Limb (tissue), 2 donors: ENCODE measurements at regions not wholly inside any gene's neighbourhood (a gene's known extent, or its start where the extent isn't known, plus 50 kb on each side); places are given as distances from the start of the nearest gene placed in this dataset.

Experiments used
- DNase-seq, 2 donors: peaks; one replicate each; pipeline ENCODE4 v3.0.0-alpha.2; 2016; ENCODE audit errors: extremely low spot score in 2 of 2

DNA sequence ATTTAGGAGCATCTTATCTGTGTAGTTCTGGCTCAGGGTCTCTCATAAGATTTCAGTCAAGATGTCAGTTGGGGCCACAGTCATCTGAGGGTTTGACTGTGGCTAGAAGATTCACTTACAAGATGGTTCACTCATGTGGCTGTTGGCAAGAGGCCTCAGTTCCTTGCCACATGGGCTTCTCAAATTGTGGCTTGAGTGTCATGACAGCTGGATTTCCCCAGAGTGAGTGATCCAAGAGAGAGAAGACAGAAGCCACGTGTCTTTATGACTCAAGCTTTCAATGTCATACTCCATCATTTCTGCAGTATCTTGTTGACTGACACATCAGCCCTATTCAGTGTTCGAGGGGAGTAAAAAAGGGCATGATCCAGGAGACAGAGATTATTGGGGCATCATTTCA is 131.3 kb upstream of the AP1S2 start:
- no peak for DNase-seq

DNA sequence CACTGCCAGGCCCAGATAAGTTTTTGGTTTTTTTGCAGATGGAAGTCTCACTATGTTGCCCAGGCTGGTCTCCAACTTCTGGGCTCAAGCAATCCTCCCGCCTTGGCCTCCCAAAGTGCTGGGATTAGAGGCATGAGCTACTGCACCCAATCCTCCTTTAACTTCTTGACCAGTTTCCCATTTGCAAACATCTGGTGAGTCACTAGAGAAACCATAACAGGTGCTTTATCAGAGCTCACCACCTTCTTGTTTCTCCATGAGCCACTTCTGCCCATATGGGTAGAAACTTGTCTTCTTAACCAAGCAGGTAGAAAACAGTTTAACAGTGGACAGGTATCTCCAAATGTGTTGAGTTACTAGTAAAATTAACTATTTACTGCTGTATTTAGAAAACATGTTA is 128.4 kb upstream of the AP1S2 start:
- DNase-seq = no peak

DNA sequence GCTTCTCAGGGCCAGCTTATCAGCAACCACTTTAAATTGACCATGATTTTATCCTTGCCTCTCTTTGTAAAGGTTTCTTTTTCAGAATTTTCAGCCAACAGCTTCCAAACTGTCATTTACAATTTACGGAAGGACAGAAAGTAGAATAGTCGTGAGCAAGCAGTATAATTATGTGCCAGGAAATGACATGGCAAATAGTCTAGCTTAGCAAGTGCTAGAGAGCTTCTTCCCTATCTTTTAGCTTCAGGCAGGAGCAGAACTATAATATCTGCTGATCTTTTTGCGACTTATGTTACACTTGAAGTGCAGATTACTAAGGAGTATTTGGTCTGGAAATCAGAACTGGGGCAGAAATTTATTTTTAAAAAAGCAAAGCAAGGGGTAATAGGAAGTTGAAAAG is 123.0 kb upstream of the AP1S2 start:
- no peak for DNase-seq

DNA sequence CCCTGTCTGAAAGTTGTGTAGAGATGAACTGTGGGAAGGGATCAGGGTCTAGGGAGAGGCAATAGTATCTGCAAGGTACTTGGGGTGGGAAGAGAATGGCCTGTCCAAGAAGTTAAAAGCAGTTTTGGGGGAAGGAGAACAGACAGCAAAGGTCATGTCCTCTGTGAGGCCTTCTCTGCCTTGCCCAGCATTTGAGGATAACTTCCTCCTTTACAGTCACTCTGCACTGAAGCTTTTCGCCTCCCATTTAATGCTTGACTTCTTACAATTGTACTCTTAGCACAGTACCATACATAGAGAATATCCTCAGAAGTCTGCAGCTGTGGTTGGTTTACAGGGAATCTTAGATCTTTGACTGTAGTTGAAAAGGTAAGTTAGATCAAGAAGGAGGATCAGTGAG is 121.8 kb upstream of the AP1S2 start:
- DNase-seq = no peak

DNA sequence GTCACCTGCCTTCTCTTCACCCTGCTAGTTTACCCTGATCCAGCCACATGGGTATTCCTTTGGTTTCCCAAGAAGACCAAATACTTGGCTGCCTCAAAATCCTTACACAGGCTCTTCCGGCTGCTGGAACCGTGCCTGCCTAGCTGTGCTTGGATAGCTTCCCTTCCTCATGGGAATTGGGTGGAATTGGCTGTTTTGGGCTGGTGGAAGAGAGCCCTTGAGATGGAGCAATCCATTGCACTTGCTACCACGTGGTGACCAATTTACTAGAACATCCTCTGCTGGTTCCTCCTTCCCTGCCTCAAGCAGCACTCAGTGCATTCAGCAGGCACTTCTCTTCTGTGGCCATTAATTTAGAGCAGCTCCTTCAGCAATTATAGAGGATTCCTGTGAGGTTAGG is 119.3 kb upstream of the AP1S2 start:
- no peak for DNase-seq

DNA sequence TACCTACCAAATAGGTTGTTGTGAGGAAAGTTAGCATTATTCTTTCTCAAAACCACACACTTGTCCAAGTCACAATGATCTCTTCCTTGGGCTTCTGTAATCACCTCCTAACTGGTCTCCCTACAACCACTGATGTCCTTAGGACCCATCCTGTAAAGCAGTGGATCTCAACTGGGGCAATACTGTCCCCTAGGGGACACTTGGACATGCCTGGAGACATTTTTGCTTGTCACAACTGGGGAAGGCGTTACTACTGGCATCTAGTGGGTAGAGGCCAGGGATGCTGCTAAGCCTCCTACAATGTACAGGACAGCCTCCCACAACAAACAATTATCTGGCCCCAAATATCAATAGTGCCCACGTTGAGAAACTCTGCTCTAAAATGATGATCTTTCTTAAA is 118.7 kb upstream of the AP1S2 start:
- no peak for DNase-seq

DNA sequence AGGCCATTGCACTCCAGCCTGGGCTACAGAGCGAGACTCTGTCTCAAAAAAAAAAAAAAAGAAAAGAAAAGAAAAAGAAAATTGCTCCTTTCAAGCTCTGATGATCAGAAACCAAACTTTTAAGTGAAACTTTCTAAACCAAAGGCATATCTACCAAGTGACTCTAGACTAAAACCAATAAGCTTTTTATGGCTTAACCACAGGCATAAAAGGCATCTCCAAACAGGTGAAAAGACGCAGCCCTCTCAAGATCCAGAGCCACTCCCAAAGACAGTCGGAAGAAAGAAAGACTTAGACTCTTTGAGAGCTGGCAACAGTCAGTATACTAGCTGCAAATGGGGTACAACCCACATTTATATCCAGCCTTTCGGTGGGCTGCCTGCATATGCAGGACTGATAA is 117.1 kb upstream of the AP1S2 start:
- DNase-seq = no peak

DNA sequence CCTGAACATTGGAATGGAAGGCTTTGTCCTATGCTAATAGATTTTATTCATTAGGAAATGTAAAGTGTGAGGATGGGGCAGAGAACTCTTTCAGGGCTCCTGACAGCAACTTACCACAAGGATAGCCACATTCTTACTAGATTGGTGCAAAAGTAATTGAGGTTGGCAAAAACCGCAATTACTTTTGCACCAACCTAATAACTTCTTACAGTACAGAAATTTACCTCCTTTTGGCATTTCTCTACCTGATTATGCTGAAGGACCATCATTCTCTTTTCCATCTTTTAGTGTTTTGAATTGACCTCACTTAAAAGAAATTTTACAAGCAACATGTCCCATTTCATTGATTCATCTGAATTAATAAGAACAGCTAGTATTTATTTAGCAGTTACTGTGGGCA is 109.2 kb upstream of the AP1S2 start:
- no peak for DNase-seq

DNA sequence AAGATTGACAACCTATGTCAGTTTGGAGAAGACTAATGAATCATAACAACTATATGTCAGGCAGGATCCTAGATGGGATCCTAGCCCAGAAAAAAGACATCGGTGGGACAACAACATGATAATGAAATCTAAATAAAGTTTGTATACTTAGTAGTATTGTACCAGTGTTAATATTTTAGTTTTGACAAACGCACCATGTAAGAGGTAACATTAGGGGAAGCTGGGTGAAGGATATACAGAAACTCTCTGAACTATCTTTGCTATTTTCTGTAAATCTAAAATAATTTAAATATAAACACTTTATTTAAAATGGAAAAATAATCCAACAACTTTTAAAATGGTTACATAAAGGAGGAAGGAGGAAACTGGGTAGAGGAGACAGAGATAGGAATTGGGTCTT is 105.6 kb upstream of the AP1S2 start:
- no peak for DNase-seq

DNA sequence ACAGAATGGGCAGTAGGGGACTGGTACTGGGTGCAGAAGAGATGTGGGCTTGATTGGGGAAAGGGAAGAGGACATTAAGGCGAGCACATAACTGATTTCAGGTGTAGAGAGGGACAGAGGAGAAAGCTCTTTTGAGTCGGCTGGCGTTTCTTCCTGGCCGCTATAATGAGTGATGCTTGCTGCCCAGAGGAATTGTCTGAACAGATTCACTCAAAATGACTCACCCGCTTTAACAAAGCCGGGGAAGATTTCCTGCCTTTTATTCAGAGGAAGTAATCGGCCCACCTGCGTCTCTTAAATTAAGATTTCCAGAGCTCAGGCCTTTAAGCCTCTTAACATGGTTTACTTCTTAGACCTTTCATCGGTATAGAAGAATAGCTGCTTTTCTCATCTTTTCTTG is 102.1 kb upstream of the AP1S2 start:
- DNase-seq = no peak

DNA sequence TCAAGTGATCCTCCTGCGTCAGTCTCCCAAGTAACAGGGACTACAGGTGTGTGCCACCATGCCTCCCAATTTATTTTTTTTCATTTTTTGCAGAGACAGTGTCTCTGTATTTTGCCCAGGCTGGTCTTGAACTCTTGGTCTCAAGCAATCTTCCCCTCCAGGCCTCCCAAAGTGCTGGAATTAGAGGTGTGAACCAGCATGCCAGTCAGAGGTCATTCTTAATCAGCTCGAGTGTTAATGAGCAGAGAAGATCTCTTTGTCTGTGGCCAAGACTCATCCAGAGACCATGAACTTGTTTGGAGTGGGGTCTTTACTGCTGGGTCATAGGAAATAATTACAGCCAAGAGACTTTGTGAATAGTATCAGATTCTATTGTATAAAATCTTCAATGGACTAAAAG is 99.2 kb upstream of the AP1S2 start:
- no peak for DNase-seq

DNA sequence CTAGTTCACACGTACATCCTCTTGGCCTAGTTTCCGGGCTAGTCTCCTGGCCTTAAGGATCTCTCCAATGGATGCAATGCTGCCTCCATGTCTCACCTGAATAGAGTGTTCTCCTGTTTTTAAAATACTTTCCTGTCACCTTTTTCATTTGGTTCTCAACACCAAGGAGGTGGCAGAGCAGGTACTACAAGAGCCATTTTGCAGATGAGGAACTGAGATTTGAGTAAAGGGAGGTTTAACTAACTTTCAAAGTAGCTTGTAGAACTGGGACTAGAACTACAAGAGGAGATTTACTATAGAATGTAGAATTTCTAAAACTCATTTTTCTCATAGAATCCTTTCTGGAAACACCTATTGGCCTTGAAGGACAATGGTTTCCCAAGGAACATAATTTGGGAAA is 97.6 kb upstream of the AP1S2 start:
- DNase-seq = no peak

DNA sequence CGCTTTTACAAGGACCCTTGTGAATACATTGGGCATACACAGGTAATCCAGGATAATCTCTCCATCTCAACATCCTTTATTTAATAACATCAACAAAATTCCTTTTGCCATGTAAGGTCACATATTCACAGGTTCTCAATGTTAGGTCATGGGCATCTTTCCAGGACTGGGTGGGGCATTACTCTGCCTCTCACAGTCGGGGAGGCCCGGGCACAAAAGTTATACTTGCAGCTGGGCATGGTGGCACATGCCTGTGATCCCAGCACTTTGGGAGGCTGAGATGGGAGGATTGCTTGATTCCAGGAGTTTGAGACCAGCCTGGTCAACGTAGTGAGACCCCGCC is 93.7 kb upstream of the AP1S2 start:
- DNase-seq = no peak

DNA sequence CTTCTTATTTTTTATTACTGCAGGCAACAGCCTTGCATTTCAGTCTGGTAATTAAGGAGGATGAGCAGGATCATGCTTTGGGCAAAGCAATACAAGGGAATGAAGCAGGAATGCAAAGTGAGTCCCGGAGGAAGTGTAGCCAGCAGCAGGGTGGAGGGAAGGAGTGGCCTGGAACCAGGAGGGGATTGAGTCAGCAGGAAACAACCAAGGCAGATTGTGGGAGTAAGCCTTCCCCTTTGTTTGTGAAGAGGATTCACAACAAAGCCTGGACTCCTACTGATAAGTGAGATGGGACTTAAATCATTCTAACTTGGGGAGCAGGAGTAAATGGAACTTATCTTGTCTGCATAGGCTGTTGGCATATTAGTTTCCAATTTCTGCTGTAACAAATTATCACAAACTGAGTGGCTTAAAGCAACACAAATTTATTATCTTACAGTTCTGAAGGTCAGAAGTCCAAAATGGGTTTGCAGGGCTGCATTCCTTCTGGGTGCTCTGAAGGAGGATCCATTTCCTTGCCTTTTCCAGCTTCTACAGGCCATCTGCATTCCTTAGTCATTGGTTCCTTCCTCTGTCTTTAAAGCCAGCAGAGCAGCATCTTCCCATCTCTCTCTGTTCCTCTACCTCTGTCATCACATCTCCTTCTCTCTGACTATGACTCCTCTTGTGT is 93.2 kb upstream of the AP1S2 start:
- DNase-seq = no peak

DNA sequence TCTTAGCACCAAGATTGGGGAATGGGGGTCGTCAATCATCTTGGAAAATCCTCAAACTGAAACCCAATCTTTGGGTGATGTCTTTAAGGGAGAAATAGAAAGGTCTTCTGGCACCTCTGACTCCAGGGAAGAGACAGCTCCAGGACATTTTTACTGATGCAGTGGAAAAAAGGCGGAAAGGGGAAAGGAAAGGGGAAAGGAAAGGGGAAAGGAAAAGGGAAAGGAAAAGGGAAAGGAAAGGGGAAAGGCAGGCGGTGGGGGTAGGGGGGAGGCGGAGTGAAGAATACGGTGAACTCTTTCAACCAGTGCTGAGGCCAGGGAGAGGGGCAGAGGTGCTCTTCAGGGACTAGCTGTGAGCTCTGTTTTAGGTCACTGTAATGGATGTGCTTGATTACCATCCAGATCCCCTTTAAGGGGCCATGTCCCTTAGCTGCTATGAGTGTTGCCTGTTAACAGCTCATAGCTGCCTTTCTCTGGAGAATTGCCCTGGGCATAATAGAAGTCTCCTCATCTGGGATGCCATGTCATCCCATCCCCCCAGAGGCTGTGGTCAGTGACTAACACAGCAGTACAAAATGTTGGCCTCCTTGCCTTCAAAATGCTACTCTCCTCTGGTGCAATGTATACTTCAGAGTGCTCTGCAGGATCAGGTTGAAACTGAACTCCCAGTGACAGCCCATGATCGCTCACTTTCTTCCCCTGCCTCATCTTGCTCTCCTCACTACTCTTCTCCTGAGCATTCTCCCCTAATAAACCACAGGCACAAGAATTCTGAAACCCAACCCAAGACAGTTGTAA is 92.4 kb upstream of the AP1S2 start:
- no peak for DNase-seq

DNA sequence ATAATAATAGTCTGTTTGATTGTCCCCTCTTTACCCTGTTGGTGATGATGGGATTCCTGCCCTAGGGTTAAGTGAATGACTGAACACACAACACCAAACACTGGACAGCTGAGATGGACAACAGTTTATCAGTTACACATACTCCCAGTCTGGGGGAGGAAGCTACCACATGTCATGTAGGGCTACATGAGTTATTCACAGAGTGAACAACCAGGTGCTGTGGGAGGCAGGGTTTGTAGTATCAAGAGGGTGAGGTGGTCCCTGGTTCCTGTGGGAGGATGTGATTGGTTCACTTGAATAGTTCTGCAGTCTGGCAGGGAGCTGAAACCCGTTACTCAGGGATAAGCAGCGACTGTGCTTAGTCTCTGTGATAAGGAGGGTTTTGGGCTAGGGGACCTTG is 88.8 kb upstream of the AP1S2 start:
- DNase-seq = no peak

DNA sequence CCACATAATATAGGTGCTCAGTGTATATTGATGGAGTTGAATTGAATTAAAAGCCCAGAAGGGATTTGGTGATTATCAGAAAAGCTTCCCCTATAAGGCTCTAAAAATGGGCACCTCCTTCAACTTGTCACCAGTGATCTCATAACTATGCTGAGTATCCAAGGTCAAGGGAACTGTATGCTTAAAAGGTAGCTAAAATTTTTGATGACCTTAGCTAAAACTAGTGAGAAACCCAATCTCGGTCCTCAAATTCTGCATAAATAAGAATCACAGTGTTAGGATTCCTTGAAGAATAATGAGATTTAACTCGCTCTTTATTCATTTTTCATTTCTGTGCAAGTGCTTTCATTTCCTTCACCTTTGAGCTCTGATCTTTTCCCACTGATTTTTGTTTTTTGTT is 87.7 kb upstream of the AP1S2 start:
- no peak for DNase-seq

DNA sequence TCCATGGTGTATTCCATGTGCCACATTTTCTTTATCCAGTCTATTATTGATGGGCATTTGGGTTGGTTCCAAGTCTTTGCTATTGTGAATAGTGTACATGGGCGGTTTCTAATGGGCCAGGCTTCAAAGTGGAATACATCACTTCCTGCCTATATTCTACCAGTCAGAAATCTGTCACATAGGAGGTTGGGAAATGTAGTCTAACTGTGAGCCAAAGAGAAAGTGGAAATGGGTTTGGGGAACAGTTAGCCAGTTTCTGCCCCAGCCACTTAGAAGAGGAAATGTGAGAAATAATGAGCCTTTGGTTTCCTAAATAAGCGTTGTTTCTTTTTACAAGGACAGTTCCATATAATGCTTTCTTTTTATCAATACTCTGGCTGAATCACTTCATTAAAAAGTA is 85.1 kb upstream of the AP1S2 start:
- DNase-seq = no peak

DNA sequence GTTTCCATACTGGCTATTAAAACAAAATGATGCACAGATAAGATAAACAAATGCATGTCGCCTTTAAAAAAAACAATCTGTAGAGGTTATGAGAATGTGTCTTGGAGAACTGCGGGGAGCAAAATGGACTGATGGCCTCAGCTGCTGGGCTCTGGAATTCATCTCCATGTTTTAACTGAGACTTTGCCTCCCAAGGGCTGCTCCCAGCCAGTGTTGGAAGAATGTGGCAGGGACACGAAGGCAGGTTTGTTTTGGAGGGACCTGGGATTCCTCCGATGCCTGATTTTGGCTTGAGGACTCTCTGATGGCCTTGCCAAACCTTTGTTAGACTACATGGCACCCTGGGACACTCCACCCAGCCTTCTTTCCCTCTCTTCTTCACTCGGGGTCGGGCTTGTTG is 83.5 kb upstream of the AP1S2 start:
- DNase-seq = no peak

DNA sequence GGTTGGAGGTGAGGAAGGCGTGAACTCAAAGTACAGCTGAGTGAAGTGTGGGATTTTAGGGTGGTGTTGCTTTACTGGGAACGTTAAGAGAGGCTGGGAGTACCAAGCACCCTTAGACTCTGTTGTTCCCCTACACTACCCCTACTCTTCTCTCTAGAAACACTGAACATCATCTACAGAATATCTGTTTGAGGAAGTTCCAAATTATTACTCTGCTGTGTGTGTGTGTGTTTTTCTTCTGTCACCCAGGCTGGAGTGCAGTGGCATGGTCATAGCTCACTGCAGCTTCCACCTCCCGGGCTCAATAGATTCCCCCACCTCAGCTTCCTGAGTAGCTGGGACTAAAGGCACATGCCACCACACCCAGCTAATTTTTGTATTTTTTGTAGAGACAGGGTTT is 76.7 kb upstream of the AP1S2 start:
- no peak for DNase-seq

DNA sequence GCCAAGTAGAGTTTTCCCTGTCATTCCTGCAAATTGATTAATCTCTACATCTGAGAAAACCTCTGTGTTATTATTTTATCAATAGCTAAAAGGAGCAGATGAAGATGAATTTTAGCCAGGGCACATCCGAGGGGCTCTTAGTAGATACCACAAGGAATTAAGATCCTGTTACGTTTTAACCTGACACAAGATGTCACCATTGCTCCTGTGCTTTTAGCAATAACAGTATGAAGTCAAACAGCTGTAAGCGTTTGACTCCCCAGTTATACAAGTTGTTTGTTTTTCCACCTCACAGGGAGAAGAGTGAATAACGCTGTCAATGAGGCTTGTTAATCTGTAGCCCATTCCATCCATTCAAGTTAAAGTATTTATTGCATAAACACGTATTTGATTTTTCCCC is 76.0 kb upstream of the AP1S2 start:
- DNase-seq = peak in 1 of 2 donors; percentile 40

DNA sequence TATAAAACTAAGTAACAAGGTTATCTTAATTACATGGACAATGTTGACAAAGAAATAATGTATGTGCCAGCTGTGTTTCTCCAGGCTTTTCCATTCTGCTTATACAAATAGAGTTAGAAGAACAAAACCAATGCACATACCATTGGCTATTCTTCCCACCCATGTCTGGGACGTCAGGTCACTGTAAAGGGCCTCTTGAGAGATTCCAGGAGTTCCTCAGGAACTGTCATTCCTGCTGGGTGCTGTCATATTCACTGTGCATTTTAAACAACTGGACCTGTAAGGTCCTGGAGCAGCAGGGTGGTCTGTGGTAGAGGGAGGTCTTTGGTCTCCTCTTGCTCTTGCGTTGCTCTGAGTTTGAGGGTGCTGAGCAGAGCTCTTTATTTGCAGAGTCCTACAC is 74.6 kb upstream of the AP1S2 start:
- DNase-seq = no peak

DNA sequence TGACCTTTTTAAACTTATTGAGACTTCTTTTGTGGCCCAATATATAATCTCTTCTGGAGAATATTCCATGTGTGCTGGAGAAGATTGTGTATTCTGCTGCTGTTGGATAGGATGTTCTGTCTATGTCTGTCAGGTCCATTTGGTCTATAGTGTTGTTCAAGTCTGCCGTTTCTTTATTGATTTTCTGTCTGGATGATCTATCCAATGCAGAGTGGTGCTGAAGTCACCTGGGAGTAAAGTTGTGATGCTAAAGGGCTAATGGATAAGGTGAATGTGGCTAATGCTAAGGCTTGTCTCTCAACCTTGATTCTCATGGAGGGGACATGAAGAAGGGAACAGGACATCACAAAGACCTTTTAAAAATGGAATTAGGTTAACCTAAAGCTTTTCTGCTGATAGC is 72.0 kb upstream of the AP1S2 start:
- DNase-seq = no peak

DNA sequence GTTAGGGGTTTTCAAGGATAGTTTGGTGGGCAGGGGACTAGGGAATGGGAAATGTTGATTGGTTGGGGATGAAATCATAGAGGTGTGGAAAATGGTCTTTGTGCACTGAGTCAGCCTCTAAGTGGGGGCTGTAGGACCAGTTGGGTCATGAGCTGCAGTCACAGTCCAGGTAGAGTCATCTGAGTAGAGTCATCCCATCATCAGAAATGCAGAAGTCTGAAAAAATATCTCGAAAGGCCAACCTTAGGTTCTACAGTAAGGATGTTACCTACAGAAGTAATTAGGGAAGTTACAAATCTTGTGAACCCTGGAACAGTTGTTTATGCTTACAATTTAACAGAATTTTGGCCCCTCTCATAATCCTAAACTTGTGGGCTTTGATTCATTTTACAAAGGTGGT is 63.4 kb upstream of the AP1S2 start:
- no peak for DNase-seq
